Ovary (tissue), 3 donors: ENCODE measurements at regions not wholly inside any gene's neighbourhood (a gene's known extent, or its start where the extent isn't known, plus 50 kb on each side); places are given as distances from the start of the nearest gene placed in this dataset.

Source experiments
- POLR2A ChIP-seq: fragments of 450-650 bp; IDR thresholded peaks from one replicate; pipeline ENCODE4 v1.6.1; 2017; ENCODE audit warnings: antibody characterized with exemption, mild to moderate bottlenecking, moderate library complexity
- TF ChIP-seq, protein P1 (sequence below), 3 donors: fragments of 450-650 bp in 2 of 3; fragments of 200-600 bp in 1 of 3; IDR thresholded peaks; one replicate each; pipeline versions ENCODE4 v1.5.1 to v1.8.0; 2016 to 2022; ENCODE audit warnings: antibody characterized with exemption in 3 of 3, mild to moderate bottlenecking in 1 of 3
- donor health status: DM: no; HTN: no; CAD: no.

DNA sequence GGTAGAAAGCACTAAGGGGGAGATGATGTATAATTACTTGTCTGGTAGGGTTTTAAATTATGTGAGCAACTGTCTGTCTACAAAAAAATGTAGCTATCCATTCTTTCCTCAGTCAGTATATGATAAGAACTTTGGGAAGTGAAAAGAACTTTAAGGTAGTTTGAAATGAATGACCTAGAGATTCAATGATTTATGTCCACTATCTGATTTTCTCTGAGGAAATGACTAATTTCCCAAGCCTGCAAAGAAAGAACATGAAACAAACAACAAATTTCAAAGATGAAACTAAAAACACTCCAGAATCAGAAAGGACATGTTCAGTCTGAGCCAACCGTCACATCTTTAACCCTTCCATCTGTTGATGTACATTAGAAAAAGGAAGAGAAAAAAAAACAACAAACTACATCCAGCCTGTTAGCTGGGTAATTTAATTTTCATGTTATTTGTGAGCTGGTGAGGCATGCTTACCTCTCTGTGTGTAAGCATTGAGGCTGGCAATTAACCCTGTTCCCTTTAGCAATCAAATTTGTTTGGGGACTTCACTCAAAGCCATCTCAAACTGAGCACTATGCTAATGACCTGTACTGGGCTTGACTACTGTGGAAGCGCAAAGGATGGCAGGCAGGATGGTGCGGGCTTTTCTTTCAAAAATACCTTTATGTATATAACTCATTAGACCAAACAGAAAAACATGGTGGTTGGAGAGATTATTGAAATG, 220.1 kb downstream of the TUSC7 start:
- TF ChIP-seq, protein P1, sequence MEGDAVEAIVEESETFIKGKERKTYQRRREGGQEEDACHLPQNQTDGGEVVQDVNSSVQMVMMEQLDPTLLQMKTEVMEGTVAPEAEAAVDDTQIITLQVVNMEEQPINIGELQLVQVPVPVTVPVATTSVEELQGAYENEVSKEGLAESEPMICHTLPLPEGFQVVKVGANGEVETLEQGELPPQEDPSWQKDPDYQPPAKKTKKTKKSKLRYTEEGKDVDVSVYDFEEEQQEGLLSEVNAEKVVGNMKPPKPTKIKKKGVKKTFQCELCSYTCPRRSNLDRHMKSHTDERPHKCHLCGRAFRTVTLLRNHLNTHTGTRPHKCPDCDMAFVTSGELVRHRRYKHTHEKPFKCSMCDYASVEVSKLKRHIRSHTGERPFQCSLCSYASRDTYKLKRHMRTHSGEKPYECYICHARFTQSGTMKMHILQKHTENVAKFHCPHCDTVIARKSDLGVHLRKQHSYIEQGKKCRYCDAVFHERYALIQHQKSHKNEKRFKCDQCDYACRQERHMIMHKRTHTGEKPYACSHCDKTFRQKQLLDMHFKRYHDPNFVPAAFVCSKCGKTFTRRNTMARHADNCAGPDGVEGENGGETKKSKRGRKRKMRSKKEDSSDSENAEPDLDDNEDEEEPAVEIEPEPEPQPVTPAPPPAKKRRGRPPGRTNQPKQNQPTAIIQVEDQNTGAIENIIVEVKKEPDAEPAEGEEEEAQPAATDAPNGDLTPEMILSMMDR (IDR thresholded peaks at IDR 0.05): no peak
- TF ChIP-seq POLR2A: no peak
